Brain microvascular endothelial cell (primary cell): ENCODE measurements at regions not wholly inside any gene's neighbourhood (a gene's known extent, or its start where the extent isn't known, plus 50 kb on each side); places are given as distances from the start of the nearest gene placed in this dataset.

Experiments used
- DNase-seq: peaks from one replicate; pipeline ENCODE4 v3.0.0-alpha.2; 2020
- H3K27ac ChIP-seq: fragments of 250-450 bp; sonication (Bioruptor Pico); 2 replicates; pipeline ENCODE4 v1.5.1; 2020; ENCODE audit warnings: mild to moderate bottlenecking, moderate library complexity
- H3K27me3 ChIP-seq: fragments of 250-450 bp; sonication (Bioruptor Pico); replicated peaks from 2 replicates; pipeline ENCODE4 v1.5.1; 2020; ENCODE audit warnings: mild to moderate bottlenecking
- H3K36me3 ChIP-seq: fragments of 250-450 bp; sonication (Bioruptor Pico); replicated peaks from 2 replicates; pipeline ENCODE4 v1.5.1; 2020; ENCODE audit warnings: mild to moderate bottlenecking
- H3K4me3 ChIP-seq: 2 replicates; pipeline ENCODE4 v1.5.1; 2011; ENCODE audit warnings: low read depth, mild to moderate bottlenecking, control low read depth, low read length, moderate library complexity
- in situ Hi-C: cut with HindIII; loops from 2 replicates; pipeline ENCODE4 v1.10.0; 2017; ENCODE audit warnings: low sequenced_read_pairs, low pct_ligation_motif_present
- TF ChIP-seq, protein P1 (sequence below): IDR thresholded peaks from 2 replicates; pipeline ENCODE4 v1.5.1; 2011; ENCODE audit warnings: low read depth, mild to moderate bottlenecking, moderate library complexity, low read length, control low read depth, inconsistent platforms; ENCODE audit errors: missing control alignments

DNA sequence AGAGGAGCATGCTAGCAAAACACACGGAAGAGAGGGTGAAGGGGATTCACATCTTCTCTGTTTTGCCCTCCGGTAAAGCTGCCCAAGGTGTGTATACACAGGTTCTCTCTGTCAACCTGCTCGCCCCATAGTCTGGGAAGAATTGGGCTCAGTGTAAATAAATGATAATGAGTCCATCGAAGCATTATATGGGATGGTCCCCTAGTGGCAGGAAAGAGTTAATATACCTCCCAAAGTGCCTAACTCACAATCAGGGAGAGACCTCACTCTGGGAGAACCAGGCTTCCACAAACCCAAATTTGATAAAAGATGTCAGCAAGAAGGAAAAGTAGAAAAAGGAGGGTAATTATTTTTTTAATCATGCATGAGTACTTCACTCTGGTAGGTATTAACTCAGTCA lies 262.2 kb upstream of the ZNF521 start:
- no peak overlapping the region for H3K27ac ChIP-seq
- DNase-seq: no peak
- no peaks in the 10 kb centered on the region for H3K36me3 ChIP-seq
- in situ Hi-C loops: no loop called here
- H3K4me3 ChIP-seq: no peak overlapping the region
- no peaks in the 10 kb centered on the region for H3K27me3 ChIP-seq
- TF ChIP-seq, protein P1, sequence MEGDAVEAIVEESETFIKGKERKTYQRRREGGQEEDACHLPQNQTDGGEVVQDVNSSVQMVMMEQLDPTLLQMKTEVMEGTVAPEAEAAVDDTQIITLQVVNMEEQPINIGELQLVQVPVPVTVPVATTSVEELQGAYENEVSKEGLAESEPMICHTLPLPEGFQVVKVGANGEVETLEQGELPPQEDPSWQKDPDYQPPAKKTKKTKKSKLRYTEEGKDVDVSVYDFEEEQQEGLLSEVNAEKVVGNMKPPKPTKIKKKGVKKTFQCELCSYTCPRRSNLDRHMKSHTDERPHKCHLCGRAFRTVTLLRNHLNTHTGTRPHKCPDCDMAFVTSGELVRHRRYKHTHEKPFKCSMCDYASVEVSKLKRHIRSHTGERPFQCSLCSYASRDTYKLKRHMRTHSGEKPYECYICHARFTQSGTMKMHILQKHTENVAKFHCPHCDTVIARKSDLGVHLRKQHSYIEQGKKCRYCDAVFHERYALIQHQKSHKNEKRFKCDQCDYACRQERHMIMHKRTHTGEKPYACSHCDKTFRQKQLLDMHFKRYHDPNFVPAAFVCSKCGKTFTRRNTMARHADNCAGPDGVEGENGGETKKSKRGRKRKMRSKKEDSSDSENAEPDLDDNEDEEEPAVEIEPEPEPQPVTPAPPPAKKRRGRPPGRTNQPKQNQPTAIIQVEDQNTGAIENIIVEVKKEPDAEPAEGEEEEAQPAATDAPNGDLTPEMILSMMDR: peak; percentile 10

DNA sequence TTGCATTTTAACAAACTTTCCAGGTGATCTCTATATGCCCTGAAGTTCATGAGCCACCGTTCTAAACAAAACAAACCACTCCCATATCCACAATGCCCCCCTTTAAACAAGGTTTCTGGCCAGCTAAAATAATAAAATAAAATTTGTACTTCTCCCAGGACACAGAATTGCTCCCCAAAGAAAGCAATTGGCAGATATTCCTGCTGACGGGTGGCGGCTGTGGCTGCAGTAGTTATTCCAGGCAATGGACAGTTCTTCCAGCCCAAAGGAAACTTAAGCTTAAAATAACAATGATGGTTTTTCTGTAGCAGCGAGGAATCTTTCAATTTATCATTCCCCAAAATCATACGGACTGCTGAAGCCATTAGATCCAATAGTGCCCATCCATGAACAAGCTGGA lies 260.5 kb upstream of the ZNF521 start:
- DNase-seq: no peak
- H3K27me3 ChIP-seq: no peaks in the 10 kb centered on the region
- no peaks in the 10 kb centered on the region for H3K36me3 ChIP-seq
- TF ChIP-seq, protein P1: no peak
- in situ Hi-C loops: no loop called here
- H3K27ac ChIP-seq: no peak overlapping the region
- H3K4me3 ChIP-seq: no peak overlapping the region

DNA sequence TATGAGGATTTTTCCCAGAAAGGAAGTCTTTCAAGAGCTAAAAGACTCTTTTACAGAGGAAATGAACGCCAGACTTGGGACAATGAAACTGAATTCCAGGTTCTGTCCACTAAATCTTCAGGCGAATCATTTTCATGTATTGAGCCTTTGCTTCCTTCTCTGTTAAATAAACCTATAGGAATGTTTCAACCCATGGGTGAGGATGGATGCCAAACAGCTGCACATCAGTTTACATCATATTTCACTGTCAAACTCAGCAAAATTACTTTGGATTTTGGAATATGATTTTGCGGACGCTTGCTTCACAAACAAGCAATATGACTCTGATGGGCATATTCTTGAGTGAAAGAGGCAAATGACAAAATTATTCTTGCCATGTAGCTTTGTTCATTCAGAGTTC lies 256.1 kb upstream of the ZNF521 start:
- TF ChIP-seq, protein P1: no peak
- Histone ChIP-seq H3K36me3 (no peaks in the 10 kb centered on the region), H3K4me3 (no peak overlapping the region), H3K27me3 (no peaks in the 10 kb centered on the region), H3K27ac (no peak overlapping the region)
- no peak for DNase-seq
- in situ Hi-C loops: no loop called here

DNA sequence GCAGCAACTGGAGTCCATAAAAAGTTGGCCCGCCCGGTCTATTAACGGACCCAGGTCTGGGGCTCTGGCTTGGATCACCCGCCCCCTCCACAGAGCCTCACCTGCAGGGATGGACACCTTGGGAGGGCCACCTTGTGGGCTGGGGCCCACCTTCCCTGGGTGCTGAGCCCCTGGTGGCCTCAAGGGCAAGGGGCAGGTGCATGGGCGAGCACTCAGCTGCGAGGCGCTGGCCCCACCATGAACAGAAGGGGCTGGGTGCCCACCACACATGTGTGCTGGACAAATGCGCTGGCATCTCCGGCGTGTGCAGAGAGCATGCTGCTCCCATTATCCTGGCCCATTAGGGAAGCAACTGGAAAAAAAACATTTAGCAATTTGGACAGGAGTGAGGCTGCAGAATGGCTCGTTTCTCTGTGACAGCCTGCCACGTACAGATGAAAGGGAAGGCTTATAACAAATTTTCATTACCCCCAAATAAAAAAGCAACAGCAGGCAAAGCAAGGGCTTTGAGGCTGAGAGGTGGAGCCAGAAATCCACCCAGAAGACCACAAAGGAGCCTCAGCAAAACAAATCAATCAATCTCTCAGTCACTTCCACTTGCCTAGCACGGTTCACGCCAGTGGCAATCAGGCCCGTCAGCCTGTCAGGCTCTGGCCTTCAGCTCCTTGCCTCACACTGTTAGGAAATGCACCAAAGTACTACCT lies 253.1 kb upstream of the ZNF521 start:
- Histone ChIP-seq H3K27ac (no peak overlapping the region), H3K27me3 (no peaks in the 10 kb centered on the region), H3K36me3 (no peaks in the 10 kb centered on the region), H3K4me3 (no peak overlapping the region)
- in situ Hi-C loops: no loop called here
- TF ChIP-seq, protein P1: no peak
- no peak for DNase-seq

DNA sequence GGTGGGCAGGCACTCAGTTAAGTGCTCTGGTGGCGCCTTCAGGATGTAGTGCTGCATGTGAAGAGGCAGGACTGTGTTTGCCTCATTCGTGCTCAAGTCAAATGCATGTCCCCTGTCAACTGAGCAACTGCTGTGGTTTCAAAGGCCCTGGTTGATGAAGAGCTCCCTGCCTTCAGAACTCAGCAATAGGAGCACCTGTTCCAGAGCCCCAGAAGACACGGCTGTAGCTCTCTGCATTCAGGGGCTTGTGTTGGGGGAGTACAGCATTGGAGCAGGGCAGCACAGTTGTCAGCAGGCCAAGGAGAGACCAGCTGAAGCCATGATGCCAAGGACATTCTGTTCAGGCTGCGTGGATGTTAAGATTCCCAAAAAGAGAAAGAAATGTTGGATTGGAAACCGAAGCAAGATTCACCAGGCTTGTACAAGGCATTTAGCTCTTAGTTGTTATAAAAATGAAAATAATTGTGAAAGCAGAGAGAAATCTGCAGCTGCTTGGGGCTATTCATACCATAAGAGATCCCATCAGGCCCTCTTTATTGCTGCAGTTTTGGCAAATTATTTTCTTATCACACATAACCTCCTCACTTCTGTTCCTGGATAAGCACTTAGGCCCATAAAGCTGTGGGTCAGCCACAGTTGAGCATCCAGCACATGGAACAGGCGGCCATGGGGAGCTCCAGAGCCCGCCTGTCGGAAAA lies 252.4 kb upstream of the ZNF521 start:
- Histone ChIP-seq H3K27ac (no peak overlapping the region), H3K27me3 (no peaks in the 10 kb centered on the region), H3K36me3 (no peaks in the 10 kb centered on the region), H3K4me3 (no peak overlapping the region)
- TF ChIP-seq, protein P1: no peak
- DNase-seq: no peak
- in situ Hi-C loops: no loop called here
